NK-92 (cell line): ENCODE measurements at regions not wholly inside any gene's neighbourhood (a gene's known extent, or its start where the extent isn't known, plus 50 kb on each side); places are given as distances from the start of the nearest gene placed in this dataset.

Experiments
- DNase-seq: peaks from one replicate; lab custom pipeline; 2025; ENCODE audit not compliant: unreplicated experiment; lab: John Stamatoyannopoulos, UW

GRCh38 chr22:47600791-47601625 lies 838.6 kb downstream of the TBC1D22A start:
- DNase-seq: no peak

DNA sequence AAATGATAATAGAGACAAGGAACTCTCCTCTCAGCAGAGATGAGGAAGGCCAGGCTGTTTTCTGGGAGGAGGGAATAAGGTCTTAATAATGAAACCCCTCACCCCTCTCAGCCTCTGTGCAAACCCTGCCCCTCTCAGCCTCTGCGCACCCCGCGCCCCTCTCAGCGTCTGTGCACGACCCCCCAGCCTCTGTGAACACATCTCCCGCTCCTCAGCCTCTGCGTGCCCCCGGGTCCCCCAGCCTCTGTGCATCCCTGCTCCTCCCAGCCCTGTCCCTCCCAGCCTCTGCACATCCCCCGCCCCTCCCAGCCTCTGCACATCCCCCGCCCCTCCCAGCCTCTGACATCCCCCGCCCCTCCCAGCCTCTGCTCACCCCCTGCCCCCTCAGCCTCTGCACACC lies 837.8 kb downstream of the TBC1D22A start:
- no peak for DNase-seq

DNA sequence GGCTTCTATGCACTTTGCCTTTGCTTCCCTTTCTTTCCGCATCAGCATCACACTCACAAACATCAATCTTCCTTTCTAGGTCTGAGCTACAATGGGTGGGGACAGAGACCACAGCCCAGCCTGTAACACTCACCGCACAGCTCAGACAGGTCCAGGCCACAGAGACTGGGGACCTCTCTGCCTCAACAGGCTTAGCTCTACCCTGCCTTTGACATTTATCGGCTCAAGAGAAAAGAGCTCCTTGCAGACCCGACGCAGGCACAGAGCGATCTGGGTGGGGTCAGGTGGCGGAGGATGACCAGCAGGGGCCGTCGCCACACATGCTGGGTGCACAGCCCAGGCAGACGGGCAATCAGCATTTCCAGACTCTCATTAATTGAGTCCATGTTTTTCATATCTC lies 837.3 kb downstream of the TBC1D22A start:
- no peak for DNase-seq

DNA sequence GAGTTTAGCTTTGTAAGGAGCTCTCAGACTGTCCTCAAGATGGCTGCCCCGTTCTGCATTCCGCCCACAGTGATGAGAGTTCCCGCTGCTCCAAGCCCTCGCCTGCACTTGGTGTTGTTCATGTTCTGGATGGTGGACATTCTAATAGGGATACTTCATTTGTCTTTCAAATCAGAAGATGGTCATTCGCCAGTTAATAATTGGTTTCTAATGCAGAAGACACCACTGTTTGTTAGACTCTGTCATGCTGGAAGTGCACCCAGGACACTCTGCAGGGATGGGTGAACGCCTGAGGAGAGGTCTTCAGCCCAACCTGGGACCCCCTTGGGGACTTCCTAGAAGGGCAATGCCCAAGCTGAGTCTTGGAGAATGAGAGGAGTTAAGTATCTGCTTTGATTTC lies 836.4 kb downstream of the TBC1D22A start:
- no peak for DNase-seq

DNA sequence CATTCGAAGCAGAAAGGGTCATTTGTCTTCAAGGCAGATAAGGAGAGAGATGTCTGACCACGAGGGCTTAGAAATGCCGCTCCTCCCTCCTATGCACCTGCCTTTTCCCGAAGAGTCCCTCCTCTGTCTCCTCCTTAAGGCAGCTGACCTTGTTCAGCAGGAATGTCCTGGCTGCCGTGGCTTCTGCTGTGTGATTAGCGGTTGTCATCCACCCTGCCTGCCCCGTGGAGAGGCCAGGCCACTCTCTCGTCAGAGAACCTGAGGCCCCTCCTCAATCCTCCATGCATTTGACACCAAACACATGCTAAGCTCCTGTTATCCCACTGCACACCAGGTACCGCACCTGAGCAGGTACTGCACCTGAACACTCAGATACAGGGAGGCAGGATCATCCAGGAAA lies 834.6 kb downstream of the TBC1D22A start:
- DNase-seq: no peak

- DNase-seq: no peak
These were observed 833.8 kb downstream of the TBC1D22A start for GRCh38 chr22:47596176-47596690.

- no peak for DNase-seq
These were observed 832.5 kb downstream of the TBC1D22A start for GRCh38 chr22:47594836-47595521.

DNA sequence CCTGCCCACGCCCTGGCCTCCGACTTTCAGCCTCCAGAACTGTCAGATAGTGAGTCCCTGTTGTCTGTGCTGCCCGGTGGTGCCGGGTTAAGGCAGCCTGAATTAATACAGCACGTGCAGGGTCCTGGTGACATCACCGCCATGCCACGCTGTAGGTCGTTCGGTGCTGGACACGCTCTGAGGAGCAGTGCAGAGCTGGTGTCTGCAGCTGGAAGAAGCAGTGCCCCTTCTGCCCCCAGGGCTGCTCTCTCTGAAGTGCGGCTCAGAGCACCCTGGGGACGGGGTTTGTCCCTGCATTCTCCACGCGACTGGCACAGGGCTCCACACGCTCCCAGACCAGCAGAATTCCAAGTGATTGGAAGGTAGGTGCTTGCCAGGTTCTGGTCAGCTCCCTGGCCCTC lies 831.5 kb downstream of the TBC1D22A start:
- no peak for DNase-seq

DNA sequence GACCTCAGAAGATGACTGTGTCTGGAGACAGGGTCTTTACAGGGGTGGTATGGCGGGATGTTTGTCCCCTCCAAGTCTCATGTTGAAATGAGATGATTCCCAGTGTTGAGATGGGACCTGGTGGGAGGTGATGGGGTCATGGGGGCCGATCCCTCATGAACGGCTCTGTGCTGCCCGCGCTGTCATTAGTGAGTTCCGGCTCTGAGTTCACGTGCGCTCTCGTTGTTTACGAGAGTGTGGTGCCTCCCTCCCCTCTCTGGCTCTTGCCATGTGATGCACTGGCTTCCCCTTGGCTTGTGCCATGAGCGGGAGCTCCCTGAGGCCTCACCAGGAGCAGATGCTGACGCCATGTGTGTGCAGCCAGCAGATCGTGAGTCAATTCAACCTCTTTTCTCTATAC lies 830.8 kb downstream of the TBC1D22A start:
- DNase-seq: no peak

DNA sequence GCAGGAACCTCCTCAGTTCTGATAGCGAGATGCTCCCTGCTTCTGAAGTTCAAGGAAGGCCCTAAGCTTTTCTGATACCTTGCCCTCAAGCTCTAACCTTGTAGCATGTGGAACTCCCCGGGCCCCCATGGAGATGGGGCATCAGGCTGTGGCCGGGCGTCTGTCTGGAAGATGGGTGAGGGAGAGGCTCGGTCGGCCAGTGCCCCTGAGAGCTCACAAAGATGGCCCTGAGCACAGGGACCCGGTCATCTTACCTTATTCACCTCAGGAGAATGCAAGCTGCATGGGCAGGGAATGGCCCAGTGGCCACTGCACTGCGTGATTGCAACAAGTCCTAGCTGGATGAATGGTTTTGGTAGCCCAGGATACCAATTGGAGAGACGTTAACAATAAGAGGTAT lies 830.3 kb downstream of the TBC1D22A start:
- DNase-seq: no peak

DNA sequence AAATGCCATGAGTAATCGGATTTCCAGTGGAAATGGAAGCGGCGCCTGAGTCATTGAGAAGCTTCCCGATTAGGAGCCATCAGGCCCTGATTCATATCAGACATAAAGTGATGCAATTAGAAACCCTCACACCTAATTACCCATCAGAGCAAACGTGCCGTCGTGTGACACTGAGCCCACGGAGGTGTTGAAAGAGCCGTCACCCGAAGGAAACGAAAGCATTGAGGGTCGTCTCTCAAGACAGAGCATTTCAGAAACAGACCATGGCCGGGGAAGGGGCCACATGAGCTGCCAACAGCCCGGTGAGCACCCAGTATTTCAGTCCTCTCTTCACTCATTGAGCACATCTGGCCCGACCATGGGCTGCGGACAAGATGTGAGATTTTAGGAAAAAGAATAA lies 829.3 kb downstream of the TBC1D22A start:
- no peak for DNase-seq

- DNase-seq: no peak
These were observed 828.6 kb downstream of the TBC1D22A start for GRCh38 chr22:47591016-47591415.

DNA sequence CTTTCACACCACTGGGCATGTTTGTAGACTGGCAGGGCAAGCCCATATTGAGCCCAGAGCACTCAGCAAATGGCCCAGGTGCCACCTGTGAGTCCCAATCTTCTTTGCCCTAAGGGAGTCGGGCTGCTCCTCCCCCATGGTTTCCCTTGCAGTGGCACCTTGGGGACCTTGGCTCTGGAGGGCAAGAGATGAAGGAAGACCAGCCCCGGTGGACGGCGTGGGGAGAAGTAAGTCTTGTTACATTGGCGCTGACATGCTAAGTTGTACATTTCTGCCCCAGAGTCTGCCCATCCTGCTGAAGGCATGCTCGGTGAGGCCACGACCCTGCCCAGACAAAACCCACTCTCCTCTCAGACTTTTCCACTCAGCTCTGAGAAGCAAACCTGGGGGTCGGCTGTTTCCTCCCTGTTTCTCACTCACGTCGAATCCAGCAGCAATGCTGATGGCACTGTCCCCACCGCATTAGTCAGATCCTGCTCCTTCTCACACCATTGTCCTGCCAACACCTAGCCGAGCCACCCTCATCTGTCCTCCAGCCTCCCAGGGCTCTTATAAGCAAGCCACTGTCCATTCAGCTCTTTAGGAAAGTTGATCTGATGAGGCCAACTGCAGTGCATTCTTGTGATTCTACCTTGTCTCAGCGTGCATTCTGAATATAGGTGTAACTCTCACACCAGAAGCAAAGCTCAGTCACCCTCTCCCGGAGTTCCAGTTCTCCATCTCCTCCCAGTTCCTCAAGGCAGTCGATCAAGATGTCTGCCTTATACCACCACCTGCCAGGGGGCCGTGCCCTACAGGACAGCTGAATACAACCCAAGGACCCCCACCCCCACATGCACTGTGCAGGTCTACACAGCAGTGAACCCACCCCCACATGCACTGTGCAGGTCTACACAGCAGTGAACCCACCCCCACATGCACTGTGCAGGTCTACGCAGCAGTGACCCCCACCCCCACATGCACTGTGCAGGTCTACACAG lies 827.1 kb downstream of the TBC1D22A start:
- no peak for DNase-seq

DNA sequence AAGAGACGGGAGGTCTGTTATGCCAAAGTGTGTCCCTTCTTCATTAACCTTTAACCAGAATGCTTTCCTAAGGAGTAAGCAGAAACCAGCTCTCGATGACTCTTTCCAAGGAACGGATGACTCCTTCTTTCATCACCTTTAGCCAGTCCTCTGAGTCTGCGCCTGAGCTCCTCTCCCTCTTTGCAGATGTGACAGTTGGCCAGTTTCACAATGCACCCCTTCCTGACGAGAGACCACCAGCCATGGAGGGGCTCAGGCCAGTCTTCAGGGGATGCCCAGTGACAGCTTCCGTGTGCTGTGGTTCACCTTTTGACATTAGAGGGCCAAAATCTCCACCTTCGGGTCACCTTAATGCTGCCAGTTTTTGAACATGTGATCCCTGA lies 826.1 kb downstream of the TBC1D22A start:
- DNase-seq: no peak

DNA sequence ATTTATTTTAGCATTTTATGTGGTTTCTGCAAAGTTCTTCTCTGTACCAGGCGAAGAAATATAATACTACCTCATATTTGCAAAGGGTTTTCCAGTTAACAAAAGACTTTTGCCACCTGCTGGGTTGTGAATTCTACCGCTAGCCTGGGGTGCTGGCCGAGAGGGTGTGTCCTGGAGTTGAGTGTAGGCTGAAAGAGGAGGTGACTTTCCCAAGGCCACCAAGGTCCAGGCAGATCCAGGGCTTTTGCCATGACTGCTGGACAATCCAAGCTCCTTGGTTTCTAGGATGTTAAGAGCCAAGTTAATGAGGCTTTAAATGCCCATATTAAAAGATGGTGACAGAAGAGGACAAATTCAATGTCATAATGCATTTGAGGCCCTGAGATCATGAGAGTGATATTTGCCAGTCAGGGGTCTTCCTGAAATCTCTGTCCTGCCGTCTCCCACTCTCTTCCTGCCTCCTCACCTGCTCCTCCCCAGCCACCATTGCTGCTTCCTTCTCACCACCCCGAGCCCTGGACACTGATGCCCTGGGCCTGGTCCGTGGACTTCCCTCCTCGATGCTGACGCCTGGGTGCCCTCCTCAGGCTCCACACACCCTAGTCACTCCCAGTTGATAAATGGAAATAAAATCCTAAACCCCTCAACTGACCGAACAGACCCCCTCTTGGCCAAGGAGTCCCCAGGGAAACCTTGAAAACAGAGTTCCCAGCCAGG lies 825.6 kb downstream of the TBC1D22A start:
- DNase-seq: no peak

GRCh38 chr22:47587361-47587760 lies 824.9 kb downstream of the TBC1D22A start:
- DNase-seq: no peak

GRCh38 chr22:47586946-47587345 lies 824.5 kb downstream of the TBC1D22A start:
- DNase-seq: no peak

DNA sequence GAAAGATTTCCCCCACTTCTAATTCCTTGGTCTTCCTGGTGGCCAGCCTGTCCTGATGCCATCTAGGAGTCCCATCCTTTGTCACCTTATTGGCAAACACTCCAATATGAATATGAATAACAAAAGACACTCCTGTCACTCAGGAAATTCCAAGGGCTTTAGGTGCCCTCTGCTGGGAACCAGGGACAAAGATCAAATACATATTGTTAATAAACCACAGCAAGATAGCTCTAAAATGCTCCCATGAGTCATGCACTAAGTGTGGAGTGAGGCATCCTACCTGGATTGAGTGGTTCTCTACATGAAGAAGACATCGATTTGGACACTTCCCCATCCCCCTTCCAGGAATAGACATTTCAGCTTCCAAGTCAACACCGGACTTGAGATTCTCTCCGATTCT lies 823.6 kb downstream of the TBC1D22A start:
- DNase-seq: no peak

- no peak for DNase-seq
These were observed 821.6 kb downstream of the TBC1D22A start for GRCh38 chr22:47583959-47584562.

DNA sequence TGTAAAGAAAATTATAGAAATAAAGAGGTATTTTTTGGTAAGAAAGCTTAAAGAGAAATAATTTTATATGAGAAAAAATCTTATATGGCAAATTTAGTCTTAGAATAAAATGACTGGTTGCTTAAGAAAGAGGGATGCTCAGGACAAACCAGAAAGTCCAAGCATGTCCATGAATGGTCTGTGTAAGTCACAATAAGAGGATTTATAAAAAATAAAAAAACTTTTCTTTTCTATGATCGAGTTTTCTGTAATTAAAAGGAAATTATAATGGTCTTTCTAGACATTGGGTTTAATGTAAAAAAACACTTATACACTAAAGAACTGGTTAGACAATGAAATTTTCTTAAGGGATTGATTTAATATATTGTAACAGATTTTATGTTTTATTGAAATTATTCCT lies 819.6 kb downstream of the TBC1D22A start:
- DNase-seq: no peak
